Limb (tissue), 2 donors: ENCODE measurements at regions not wholly inside any gene's neighbourhood (a gene's known extent, or its start where the extent isn't known, plus 50 kb on each side); places are given as distances from the start of the nearest gene placed in this dataset.
A peak's percentile ranks its signal among the peaks of the same experiment; 100 is the strongest.
"Not testable (repeated sequence)": the region's sequence is repeated elsewhere in the genome, so short reads cannot be mapped to it uniquely, and the experiment has no call there.

Experiments used
- DNase-seq, 2 donors: peaks; one replicate each; pipeline ENCODE4 v3.0.0-alpha.2; 2016; ENCODE audit errors: extremely low spot score in 2 of 2

DNA sequence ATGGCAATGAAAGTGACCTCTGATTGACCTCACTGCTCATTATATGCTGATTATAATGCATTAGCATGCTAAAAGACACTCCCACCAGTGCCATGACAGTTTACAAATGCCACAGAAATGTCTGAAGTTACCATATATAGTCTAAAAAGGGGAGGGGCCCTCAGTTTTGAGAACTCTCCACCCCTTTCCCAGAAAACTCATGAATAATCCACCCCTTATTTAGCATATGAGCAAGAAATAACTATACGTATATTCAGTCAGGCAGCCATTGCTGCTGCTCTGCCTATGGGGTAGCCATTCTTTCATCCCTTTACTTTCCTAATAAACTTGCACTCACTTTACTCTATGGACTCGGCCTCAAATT lies 163.1 kb downstream of the ESM1 start:
- no peak for DNase-seq

DNA sequence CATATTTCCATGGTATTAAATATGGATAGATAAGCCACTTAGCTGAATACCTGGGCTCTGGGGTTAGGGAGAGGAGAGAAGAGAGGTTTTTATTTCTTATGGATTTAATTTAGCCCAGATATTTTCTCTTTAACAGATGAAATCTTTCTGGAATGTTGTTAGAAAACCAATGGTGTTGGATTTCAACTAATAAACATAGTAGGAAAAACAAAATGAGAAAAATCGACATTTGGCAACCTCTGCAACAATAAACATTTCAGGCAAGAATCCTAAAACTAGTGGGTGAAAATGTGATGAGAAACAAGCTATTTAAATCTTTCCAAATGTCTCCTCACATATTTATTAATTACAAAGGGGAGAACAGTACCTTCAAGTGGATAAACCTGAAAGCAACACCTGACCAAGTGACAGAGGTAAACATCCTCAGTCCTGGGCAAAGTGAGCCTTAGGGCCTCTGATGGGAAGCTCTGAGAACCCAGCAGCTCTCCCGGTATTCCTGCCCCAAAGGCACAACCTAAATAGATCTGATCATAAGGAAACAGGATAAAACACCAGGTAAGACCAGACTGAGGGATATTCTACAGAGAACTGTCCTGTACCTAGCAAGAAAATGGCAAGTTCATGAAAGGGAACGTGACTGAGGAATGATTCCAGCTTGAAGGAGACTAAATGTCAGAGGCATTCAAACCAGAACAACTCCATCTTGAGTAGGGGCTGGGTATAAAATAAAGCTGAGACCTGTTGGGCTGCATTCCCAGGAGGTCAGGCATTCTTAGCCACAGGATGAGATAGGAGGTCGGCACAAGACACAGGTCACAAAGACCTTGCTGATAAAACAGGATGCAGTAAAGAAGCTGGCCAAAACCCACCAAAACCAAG lies 163.7 kb downstream of the ESM1 start:
- no peak for DNase-seq

DNA sequence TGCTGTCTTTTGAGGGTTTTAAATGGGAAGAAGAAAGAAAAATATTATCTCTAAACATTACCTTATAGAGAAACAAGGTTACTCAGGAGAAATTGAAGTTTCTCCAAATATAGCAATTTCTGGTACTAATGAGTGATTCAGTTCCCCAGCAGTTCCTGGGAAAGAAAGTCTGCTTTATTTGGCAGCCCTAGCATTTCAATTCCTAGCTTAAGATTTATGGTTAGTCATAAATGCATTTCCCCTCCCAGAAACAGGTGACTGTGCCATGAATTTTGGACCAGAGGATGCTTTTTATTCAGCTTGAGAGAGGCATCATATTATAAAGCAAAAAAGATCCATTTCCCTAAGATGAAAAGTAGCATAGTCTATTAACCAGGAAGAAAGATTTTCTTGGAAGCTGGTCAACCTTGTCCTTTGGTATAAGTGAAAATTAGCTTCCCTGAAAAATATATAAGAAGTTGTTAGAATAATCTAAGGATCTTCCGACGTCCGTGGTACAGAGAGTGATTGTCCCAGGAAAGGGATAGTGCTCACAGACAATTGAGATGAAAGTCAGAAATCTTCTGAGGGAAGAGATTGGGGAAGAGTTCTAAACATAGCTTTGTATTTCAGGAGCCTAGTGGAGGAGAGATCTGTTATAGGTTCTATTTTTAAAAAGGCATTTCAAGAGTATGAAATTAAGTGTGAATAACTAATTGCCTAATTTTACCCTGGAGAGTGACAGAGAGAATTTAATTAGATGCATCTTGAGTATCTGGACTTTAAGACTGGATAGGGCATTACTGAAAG lies 164.9 kb downstream of the ESM1 start:
- peak in 1 of 2 donors; percentile 29 for DNase-seq

DNA sequence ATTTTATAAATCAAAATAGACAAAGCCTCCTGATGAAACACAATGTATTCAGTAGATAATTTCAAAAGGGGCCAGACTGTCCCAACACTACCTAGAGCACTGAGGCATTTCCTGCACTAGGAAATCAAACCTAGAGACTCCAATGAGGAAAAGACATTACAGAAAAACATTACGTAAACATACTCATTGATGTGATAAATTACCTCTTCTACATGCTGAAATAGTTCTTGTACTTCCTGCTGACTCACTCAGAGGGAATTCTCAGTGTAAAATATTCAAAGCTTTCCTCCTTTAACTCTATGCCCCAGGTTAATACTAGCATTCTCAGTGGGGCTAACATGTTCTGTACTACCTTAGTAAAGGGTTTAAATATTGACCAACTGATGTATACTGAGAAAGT lies 178.0 kb downstream of the ESM1 start:
- DNase-seq: no peak

GRCh38 chr5:54804521-54804920 lies 180.9 kb downstream of the ESM1 start:
- no peak for DNase-seq

- no peak for DNase-seq
These were observed 181.3 kb downstream of the ESM1 start for GRCh38 chr5:54804086-54804485.

DNA sequence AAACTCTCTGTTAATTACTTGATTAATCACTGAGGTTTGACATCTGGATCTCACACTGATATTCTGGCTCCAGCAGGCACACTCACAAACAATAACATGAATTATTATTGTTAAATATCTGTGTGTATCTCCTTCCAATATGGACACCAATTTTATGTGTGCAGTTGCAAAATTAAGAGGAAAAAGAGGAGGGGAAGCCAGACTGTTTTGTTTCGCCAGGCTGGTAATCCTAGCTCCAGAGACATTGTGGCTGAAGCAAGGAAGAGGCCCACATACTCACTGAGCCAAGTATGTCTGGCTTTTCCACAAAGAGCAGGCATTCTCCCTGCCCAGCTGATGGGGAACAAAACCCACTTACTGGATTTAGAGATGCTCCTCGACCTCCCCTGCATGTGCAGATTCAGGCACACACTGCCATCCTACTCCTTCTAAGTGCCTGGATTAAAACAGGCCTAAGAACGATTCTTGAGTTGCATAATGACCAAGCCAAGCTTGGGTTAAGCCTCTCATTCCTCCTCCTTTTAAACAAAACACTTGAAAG lies 181.9 kb downstream of the ESM1 start:
- peak in 1 of 2 donors; percentile 53 for DNase-seq

DNA sequence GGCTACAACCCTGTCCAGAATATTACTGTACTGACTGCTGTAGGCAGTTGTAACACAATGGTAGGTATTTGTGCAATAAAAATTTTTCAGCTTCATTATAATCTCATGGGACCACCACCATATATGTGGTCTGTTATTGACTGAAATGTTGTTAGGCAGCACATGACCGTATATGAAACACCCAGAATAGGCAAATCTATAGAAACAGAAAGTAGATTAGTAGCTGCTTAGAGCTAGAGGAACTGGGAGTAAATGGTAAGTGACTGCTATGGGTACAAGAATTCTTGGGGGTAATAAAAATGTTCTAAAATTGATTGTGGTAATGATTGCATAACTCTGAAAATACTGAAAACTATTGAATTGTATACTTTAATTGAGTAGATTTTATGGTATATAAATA lies 185.7 kb downstream of the ESM1 start:
- no peak for DNase-seq

- no peak for DNase-seq
These were observed 189.6 kb downstream of the ESM1 start for GRCh38 chr5:54795777-54796176.

- no peak for DNase-seq
These were observed 190.1 kb downstream of the ESM1 start for GRCh38 chr5:54795284-54795683.

GRCh38 chr5:54794135-54794975 lies 191.0 kb downstream of the ESM1 start:
- DNase-seq: no peak

- DNase-seq: peak; percentile 63 to 85
These were observed 191.8 kb downstream of the ESM1 start for GRCh38 chr5:54793468-54794134.

- no peak for DNase-seq
These were observed 192.6 kb downstream of the ESM1 start for GRCh38 chr5:54792611-54793404.

DNA sequence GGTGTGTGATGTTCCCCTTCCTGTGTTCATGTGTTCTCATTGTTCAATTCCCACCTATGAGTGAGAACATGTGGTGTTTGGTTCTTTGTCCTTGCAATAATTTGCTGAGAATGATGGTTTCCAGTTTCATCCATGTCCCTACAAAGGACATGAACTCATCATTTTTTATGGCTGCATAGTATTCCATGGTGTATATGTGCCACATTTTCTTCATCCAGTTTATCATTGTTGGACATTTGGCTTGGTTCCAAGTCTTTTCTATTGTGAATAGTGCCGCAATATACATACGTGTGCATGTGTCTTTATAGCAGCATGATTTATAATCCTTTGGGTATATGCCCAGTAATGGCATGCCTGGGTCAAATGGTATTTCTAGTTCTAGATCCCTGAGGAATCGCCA lies 197.5 kb downstream of the ESM1 start:
- not testable (repeated sequence) for DNase-seq

- DNase-seq: no peak
These were observed 199.4 kb downstream of the ESM1 start for GRCh38 chr5:54785729-54786591.

GRCh38 chr5:54778783-54779182 lies 206.6 kb downstream of the ESM1 start:
- DNase-seq: no peak

- DNase-seq: no peak
These were observed 209.7 kb downstream of the ESM1 start for GRCh38 chr5:54775645-54776044.

GRCh38 chr5:54774281-54775170 lies 210.9 kb downstream of the ESM1 start:
- DNase-seq: peak; percentile 70 to 80
